WTC11 (cell line): ENCODE measurements at regions not wholly inside any gene's neighbourhood (a gene's known extent, or its start where the extent isn't known, plus 50 kb on each side); places are given as distances from the start of the nearest gene placed in this dataset.

Experiments
- NFE2L1 ChIP-seq: sonication (generic); formaldehyde crosslinking; IDR thresholded peaks from 2 replicates; pipeline ENCODE4 v1.8.1; 2023; ENCODE audit warnings: missing genetic modification reagents
- TF ChIP-seq, protein P1 (sequence below): sonication (generic); formaldehyde crosslinking; IDR thresholded peaks from 2 replicates; pipeline ENCODE4 v1.8.1; 2023; ENCODE audit warnings: mild to moderate bottlenecking, missing genetic modification reagents
- TF ChIP-seq, protein P2 (sequence below): sonication (generic); formaldehyde crosslinking; IDR thresholded peaks from 2 replicates; pipeline ENCODE4 v1.8.1; 2023; ENCODE audit warnings: mild to moderate bottlenecking, missing genetic modification reagents, moderate library complexity
- TF ChIP-seq, protein P3 (sequence below): fragments of 200-600 bp; IDR thresholded peaks from 2 replicates; pipeline ENCODE4 v1.8.0; 2022; ENCODE audit warnings: antibody characterized with exemption
- TF ChIP-seq, protein P4 (sequence below): sonication (generic); formaldehyde crosslinking; IDR thresholded peaks from 2 replicates; pipeline ENCODE4 v1.8.0; 2022; ENCODE audit warnings: mild to moderate bottlenecking, missing genetic modification reagents

DNA sequence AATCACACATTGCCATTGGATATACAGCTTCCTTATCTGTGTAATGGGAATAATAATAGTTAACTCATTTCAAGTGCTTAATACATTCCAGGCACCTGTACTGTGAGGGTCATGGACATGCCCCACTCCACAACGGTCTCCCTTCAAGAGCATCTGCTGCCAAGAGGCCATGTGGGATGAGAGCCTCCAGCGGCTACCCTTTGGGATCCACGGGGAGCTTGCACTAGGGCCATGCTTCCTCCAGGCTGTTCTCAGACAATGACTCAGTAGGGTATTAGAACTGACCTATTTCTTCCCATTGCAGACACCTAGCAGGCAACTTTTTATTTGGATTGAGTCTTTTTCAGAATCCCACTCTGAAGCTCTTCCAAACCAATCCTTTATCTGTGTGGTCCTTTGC lies 1078.9 kb downstream of the TUSC7 start:
- TF ChIP-seq NFE2L1 (CRISPR knock-in tag), result no peak
- TF ChIP-seq, protein P1, sequence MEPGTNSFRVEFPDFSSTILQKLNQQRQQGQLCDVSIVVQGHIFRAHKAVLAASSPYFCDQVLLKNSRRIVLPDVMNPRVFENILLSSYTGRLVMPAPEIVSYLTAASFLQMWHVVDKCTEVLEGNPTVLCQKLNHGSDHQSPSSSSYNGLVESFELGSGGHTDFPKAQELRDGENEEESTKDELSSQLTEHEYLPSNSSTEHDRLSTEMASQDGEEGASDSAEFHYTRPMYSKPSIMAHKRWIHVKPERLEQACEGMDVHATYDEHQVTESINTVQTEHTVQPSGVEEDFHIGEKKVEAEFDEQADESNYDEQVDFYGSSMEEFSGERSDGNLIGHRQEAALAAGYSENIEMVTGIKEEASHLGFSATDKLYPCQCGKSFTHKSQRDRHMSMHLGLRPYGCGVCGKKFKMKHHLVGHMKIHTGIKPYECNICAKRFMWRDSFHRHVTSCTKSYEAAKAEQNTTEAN (CRISPR knock-in tag), result no peak
- TF ChIP-seq, protein P2, sequence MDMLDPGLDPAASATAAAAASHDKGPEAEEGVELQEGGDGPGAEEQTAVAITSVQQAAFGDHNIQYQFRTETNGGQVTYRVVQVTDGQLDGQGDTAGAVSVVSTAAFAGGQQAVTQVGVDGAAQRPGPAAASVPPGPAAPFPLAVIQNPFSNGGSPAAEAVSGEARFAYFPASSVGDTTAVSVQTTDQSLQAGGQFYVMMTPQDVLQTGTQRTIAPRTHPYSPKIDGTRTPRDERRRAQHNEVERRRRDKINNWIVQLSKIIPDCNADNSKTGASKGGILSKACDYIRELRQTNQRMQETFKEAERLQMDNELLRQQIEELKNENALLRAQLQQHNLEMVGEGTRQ (CRISPR knock-in tag), result no peak
- TF ChIP-seq, protein P3, sequence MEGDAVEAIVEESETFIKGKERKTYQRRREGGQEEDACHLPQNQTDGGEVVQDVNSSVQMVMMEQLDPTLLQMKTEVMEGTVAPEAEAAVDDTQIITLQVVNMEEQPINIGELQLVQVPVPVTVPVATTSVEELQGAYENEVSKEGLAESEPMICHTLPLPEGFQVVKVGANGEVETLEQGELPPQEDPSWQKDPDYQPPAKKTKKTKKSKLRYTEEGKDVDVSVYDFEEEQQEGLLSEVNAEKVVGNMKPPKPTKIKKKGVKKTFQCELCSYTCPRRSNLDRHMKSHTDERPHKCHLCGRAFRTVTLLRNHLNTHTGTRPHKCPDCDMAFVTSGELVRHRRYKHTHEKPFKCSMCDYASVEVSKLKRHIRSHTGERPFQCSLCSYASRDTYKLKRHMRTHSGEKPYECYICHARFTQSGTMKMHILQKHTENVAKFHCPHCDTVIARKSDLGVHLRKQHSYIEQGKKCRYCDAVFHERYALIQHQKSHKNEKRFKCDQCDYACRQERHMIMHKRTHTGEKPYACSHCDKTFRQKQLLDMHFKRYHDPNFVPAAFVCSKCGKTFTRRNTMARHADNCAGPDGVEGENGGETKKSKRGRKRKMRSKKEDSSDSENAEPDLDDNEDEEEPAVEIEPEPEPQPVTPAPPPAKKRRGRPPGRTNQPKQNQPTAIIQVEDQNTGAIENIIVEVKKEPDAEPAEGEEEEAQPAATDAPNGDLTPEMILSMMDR, result no peak
- TF ChIP-seq, protein P4, sequence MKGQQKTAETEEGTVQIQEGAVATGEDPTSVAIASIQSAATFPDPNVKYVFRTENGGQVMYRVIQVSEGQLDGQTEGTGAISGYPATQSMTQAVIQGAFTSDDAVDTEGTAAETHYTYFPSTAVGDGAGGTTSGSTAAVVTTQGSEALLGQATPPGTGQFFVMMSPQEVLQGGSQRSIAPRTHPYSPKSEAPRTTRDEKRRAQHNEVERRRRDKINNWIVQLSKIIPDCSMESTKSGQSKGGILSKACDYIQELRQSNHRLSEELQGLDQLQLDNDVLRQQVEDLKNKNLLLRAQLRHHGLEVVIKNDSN (CRISPR knock-in tag), result no peak
